GM12878 (cell line): ENCODE measurements at regions not wholly inside any gene's neighbourhood (a gene's known extent, or its start where the extent isn't known, plus 50 kb on each side); places are given as distances from the start of the nearest gene placed in this dataset.

ENCODE experiments used
- ATAC-seq: fragments of 200-7000 bp; cut with Tn5 transposase; 3 replicates; pipeline ENCODE4 v1.9.1; 2020; ENCODE audit warnings: mild to moderate bottlenecking, moderate library complexity
- BruUV-seq: library from RNA; stranded (reverse); fragments of 400-500 nt; replicated peaks from 2 replicates; lab custom pipeline; 2021; lab: Mats Ljungman, UMichigan
- CTCF ChIA-PET: fragments of 300-600 bp; sonication (Branson Sonifier 250); formaldehyde crosslinking; extraction: SDS; loops from one replicate; lab custom pipeline; 2021; ENCODE audit warnings: inconsistent platforms; lab: Yijun Ruan, JAX
- POLR2A ChIA-PET: fragments of 350-600 bp; formaldehyde crosslinking; extraction: SDS; loops from one replicate; lab custom pipeline; 2021; ENCODE audit warnings: inconsistent platforms; lab: Charles Lee
- RAD21 ChIA-PET: fragments of 300-600 bp; sonication (Branson Sonifier 250); formaldehyde crosslinking; loops from one replicate; lab custom pipeline; 2023; ENCODE audit warnings: antibody characterized with exemption; ENCODE audit not compliant: unreplicated experiment; lab: Charles Lee
- SMC1A ChIA-PET: fragments of 300-600 bp; sonication (Branson Sonifier 250); formaldehyde crosslinking; loops from one replicate; lab custom pipeline; 2023; ENCODE audit not compliant: unreplicated experiment, uncharacterized antibody; lab: Charles Lee
- DNase-seq: peaks from one replicate; pipeline ENCODE4 v3.0.0-alpha.2; 2011; ENCODE audit warnings: low read depth, low spot score
- FAIRE-seq: peaks from 3 replicates; lab custom pipeline; 2011; peaks lifted over from hg19 to GRCh38; lab: Jason Lieb, UNC
- H2AFZ ChIP-seq: 2 replicates; pipeline ENCODE4 v1.6.0; 2011; ENCODE audit warnings: low read depth, low read length, control low read depth; ENCODE audit not compliant: control insufficient read depth
- H3K27ac ChIP-seq: 2 replicates; pipeline ENCODE4 v1.5.1; 2011; ENCODE audit warnings: control low read depth; ENCODE audit not compliant: control insufficient read depth, insufficient read depth
- H3K27me3 ChIP-seq, 2 experiments: replicated peaks in 1 of 2; 2 replicates each; pipeline versions ENCODE4 v1.6.0 to v1.6.1; 2011; ENCODE audit warnings: low read length in 1 of 2; ENCODE audit not compliant: control insufficient read depth in 2 of 2, insufficient read depth in 2 of 2
- H3K36me3 ChIP-seq, 2 experiments: 2 replicates each; pipeline ENCODE4 v1.5.1; 2011; ENCODE audit warnings: low read length in 1 of 2; ENCODE audit not compliant: control insufficient read depth in 2 of 2, insufficient read depth in 2 of 2
- H3K4me1 ChIP-seq: 2 replicates; pipeline ENCODE4 v1.6.1; 2011; ENCODE audit warnings: mild to moderate bottlenecking, low read length, moderate library complexity, mixed read lengths; ENCODE audit not compliant: control insufficient read depth, insufficient read depth
- H3K4me2 ChIP-seq: 2 replicates; pipeline ENCODE4 v1.6.0; 2011; ENCODE audit warnings: control low read depth; ENCODE audit not compliant: control insufficient read depth, insufficient read depth
- H3K4me3 ChIP-seq: fragments of 200-600 bp; sonication (generic); 2 replicates; pipeline ENCODE4 v1.5.1; 2016
- H3K79me2 ChIP-seq: 2 replicates; pipeline ENCODE4 v1.6.0; 2011; ENCODE audit warnings: low read length; ENCODE audit not compliant: control insufficient read depth, insufficient read depth
- H3K9ac ChIP-seq: 2 replicates; pipeline ENCODE4 v1.8.0; 2011; ENCODE audit warnings: low read length, control low read depth, mixed read lengths; ENCODE audit not compliant: control insufficient read depth, insufficient read depth
- H3K9me3 ChIP-seq: replicated peaks from 3 replicates; pipeline ENCODE4 v1.5.1; 2011; ENCODE audit warnings: mild to moderate bottlenecking, low read length; ENCODE audit not compliant: control insufficient read depth, insufficient read depth
- H4K20me1 ChIP-seq: 2 replicates; pipeline ENCODE4 v1.6.0; 2011; ENCODE audit not compliant: control insufficient read depth, insufficient read depth
- CHD4 ChIP-seq: fragments of 200-600 bp; sonication (generic); IDR thresholded peaks from 2 replicates; pipeline ENCODE4 v1.6.1; 2016; ENCODE audit warnings: mild to moderate bottlenecking
- EED ChIP-seq: sonication (generic); IDR thresholded peaks from 2 replicates; pipeline ENCODE4 v1.6.1; 2016; ENCODE audit warnings: antibody characterized with exemption, low read depth
- FOXM1 ChIP-seq: IDR thresholded peaks from 2 replicates; pipeline ENCODE4 v1.6.1; 2012; ENCODE audit warnings: low read depth, mild to moderate bottlenecking, inconsistent platforms, low read length, moderate library complexity
- JUND ChIP-seq: IDR thresholded peaks from 2 replicates; pipeline ENCODE4 v1.6.1; 2012; ENCODE audit warnings: low read depth, mild to moderate bottlenecking, low read length, improper control_type of control experiment, moderate library complexity
- LARP7 ChIP-seq: fragments of 450-650 bp; IDR thresholded peaks from 2 replicates; pipeline ENCODE4 v1.6.1; 2017; ENCODE audit warnings: mild to moderate bottlenecking
- MTA3 ChIP-seq: IDR thresholded peaks from 2 replicates; pipeline ENCODE4 v1.6.1; 2012; ENCODE audit warnings: low read length, inconsistent platforms, borderline replicate concordance
- NFYA ChIP-seq: IDR thresholded peaks from 2 replicates; pipeline ENCODE4 v1.6.1; 2011; ENCODE audit warnings: low read depth, mild to moderate bottlenecking, low read length, improper control_type of control experiment, borderline replicate concordance
- POLR2A ChIP-seq: IDR thresholded peaks from 2 replicates; pipeline ENCODE4 v1.6.1; 2011; ENCODE audit warnings: low read depth, mild to moderate bottlenecking, low read length
- ZZZ3 ChIP-seq: IDR thresholded peaks from 2 replicates; pipeline ENCODE4 v1.6.1; 2011; ENCODE audit warnings: low read depth; ENCODE audit not compliant: control insufficient read depth, insufficient read length
- WGBS: methylation state at CpG from one replicate; pipeline ENCODE4 v1.1.6; 2016; ENCODE audit warnings: low lambda C conversion rate; ENCODE audit not compliant: insufficient replicate concordance, insufficient coverage; ENCODE audit errors: missing lambda C conversion rate; 5-methylcytosine and 5-hydroxymethylcytosine counted together
- in situ Hi-C: fragments of 300-500 bp; cut with MboI; formaldehyde crosslinking; loops from 9 replicates; pipeline ENCODE4 v1.14.3; 2018; ENCODE audit warnings: mixed read lengths
- intact Hi-C: fragments of 100-400 bp; cut with micrococcal nuclease; formaldehyde crosslinking; loops from one replicate; pipeline ENCODE4 v1.14.2; 2022; ENCODE audit not compliant: unreplicated experiment
- TF ChIP-seq, protein P1 (sequence below): IDR thresholded peaks from 2 replicates; pipeline ENCODE4 v1.6.1; 2011; ENCODE audit warnings: low read depth, low read length, improper control_type of control experiment, borderline replicate concordance
- TF ChIP-seq, protein P2 (sequence below): fragments of 450-650 bp; IDR thresholded peaks from 2 replicates; pipeline ENCODE4 v1.6.1; 2018; ENCODE audit warnings: mild to moderate bottlenecking, low read depth, moderate library complexity; ENCODE audit not compliant: partially characterized antibody
- TF ChIP-seq, protein P3 (sequence below): fragments of 150-350 bp; IDR thresholded peaks from 2 replicates; pipeline ENCODE4 v1.6.1; 2016; ENCODE audit warnings: low read depth, low read length

DNA sequence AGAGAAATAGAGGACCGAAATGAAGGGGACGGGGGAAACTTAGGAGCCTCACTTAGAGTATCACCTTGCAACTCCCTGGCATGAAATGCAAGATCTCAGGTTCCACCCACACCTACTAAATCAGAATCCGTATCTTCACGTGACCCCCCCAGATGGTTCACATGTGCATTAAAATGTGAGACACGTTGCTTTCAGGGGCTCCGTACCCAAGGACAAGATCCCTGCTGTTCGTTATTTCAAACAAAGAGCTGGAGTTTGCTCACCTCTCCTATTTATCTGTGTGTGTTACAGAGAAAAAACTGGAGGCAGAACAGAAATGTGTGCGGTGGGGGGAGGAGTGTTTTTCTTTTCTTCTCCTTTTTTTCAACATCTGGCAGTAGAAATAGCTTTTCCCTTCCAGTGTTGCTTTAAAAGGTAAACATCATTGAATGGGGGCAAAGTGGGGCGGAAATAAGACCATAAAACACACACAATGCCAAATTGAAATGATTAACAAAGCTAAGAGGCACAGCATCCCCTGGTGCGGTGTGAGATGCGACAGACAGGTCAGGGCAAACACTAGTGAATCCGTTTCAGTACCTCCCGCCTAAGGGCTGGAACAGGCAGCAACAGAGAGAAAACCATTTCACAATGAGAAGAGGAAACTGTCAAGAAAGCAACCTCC lies 145.4 kb downstream of the SOX9 start:
- no TSS peak for BruUV-seq
- H3K9me3 ChIP-seq: no peaks in the 10 kb centered on the region; the same call in 1 of the 3 replicates
- no peak overlapping the region for H3K9ac ChIP-seq
- ChIA-PET CTCF (interaction anchor here (0.7 kb wide), 1 partner anchor 1246 kb away, joined by 3 read pairs; no protein-coding TSS in a partner anchor), POLR2A (no interaction called here), RAD21 (no interaction called here), SMC1A (interaction anchor here (1.4 to 1.6 kb wide), 2 partner anchors 10 to 30 kb away, joined by 4 read pairs; no protein-coding TSS in a partner anchor)
- ATAC-seq (no peak), FAIRE-seq (no peak), DNase-seq (no peak)
- H3K79me2 ChIP-seq: no peaks in the 10 kb centered on the region
- 21% methylated on average over 13 of the region's 13 CpGs for WGBS
- H3K36me3 ChIP-seq: no peaks in the 10 kb centered on the region
- H3K27ac ChIP-seq: no peak overlapping the region
- no peak overlapping the region for H2AFZ ChIP-seq
- TF ChIP-seq NFYA (no peak), FOXM1 (no peak), POLR2A (no peak), EED (no peak), CHD4 (no peak), LARP7 (no peak), ZZZ3 (no peak), JUND (no peak), MTA3 (no peak)
- TF ChIP-seq, protein P1, sequence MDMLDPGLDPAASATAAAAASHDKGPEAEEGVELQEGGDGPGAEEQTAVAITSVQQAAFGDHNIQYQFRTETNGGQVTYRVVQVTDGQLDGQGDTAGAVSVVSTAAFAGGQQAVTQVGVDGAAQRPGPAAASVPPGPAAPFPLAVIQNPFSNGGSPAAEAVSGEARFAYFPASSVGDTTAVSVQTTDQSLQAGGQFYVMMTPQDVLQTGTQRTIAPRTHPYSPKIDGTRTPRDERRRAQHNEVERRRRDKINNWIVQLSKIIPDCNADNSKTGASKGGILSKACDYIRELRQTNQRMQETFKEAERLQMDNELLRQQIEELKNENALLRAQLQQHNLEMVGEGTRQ: no peak
- TF ChIP-seq, protein P2, sequence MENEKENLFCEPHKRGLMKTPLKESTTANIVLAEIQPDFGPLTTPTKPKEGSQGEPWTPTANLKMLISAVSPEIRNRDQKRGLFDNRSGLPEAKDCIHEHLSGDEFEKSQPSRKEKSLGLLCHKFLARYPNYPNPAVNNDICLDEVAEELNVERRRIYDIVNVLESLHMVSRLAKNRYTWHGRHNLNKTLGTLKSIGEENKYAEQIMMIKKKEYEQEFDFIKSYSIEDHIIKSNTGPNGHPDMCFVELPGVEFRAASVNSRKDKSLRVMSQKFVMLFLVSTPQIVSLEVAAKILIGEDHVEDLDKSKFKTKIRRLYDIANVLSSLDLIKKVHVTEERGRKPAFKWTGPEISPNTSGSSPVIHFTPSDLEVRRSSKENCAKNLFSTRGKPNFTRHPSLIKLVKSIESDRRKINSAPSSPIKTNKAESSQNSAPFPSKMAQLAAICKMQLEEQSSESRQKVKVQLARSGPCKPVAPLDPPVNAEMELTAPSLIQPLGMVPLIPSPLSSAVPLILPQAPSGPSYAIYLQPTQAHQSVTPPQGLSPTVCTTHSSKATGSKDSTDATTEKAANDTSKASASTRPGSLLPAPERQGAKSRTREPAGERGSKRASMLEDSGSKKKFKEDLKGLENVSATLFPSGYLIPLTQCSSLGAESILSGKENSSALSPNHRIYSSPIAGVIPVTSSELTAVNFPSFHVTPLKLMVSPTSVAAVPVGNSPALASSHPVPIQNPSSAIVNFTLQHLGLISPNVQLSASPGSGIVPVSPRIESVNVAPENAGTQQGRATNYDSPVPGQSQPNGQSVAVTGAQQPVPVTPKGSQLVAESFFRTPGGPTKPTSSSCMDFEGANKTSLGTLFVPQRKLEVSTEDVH: no peak
- TF ChIP-seq, protein P3, sequence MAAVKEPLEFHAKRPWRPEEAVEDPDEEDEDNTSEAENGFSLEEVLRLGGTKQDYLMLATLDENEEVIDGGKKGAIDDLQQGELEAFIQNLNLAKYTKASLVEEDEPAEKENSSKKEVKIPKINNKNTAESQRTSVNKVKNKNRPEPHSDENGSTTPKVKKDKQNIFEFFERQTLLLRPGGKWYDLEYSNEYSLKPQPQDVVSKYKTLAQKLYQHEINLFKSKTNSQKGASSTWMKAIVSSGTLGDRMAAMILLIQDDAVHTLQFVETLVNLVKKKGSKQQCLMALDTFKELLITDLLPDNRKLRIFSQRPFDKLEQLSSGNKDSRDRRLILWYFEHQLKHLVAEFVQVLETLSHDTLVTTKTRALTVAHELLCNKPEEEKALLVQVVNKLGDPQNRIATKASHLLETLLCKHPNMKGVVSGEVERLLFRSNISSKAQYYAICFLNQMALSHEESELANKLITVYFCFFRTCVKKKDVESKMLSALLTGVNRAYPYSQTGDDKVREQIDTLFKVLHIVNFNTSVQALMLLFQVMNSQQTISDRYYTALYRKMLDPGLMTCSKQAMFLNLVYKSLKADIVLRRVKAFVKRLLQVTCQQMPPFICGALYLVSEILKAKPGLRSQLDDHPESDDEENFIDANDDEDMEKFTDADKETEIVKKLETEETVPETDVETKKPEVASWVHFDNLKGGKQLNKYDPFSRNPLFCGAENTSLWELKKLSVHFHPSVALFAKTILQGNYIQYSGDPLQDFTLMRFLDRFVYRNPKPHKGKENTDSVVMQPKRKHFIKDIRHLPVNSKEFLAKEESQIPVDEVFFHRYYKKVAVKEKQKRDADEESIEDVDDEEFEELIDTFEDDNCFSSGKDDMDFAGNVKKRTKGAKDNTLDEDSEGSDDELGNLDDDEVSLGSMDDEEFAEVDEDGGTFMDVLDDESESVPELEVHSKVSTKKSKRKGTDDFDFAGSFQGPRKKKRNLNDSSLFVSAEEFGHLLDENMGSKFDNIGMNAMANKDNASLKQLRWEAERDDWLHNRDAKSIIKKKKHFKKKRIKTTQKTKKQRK: no peak
- H3K4me2 ChIP-seq: no peak overlapping the region
- H4K20me1 ChIP-seq: no peaks in the 10 kb centered on the region
- in situ Hi-C loops: no loop called here
- intact Hi-C loops: no loop called here
- no peaks in the 10 kb centered on the region; a peak in 1 of 4 replicates for H3K27me3 ChIP-seq
- no peak overlapping the region for H3K4me3 ChIP-seq
- H3K4me1 ChIP-seq: no peaks in the 10 kb centered on the region; the same call in 1 of the 2 replicates
